Stimulated activated CD4-positive, alpha-beta T cell treated with anti-CD3 and anti-CD28 coated beads, Interleukin-4, amount 100 ng/mL, for 1 hour (primary cell): ENCODE measurements at regions not wholly inside any gene's neighbourhood (a gene's known extent, or its start where the extent isn't known, plus 50 kb on each side); places are given as distances from the start of the nearest gene placed in this dataset.

Experiments
- DNase-seq: peaks from one replicate; pipeline ENCODE4 v3.0.0-alpha.2; 2020

DNA sequence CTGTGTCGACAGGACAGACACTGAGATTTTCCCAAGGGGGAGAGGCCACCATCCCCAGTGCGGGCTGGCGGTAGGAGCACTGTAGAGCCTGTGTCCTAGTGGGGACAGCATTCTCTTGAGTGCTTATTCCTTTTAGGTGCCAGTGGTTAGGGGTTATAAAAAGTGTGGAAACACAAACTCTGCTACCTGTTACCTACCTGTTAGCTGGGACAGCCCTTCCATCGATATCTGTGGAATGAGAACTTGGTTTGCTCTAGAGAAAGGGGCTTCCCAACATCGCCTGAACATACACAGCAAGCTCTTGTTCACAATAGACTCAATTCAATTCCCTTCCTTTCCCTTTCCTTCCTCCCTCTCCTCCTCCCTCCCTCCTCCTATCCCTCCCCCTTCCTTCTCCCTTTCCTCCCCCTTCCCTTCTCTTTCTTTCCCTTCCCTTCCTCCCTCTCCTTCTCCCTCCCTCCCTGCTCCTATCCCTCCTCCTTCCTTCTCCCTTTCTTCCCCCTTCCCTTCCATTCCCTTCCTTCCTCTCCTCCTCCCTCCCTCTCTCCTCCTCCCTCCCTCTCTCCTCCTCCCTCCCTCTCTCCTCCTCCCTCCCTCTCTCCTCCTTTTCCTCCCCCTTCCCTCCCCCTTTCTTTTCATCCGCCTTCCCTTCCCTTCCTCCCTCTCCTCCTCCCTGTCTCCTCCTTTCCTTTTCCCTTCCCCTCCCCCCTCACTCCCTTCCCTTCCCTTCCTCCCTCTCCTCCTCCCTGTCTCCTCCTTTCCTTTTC lies 188.5 kb downstream of the URI1 start:
- no peak for DNase-seq

DNA sequence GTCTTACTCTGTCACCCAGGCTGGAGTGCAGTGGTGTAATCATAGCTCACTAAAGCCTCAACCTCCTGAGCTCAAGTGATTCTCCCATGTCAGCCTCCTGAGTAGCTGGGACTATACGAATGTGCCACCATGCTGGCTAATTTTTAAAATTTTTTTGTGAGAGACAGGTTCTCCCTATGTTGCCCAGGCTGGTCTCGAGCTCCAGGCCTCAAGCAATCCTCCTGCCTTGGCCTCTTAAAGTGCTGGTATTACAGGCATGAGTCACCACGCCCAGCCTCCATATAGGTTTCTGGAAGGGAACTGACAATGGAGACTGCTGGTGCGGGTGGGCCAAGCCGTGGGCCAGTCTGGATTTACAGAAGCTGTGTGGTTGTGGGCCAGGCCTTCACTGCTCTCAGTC lies 189.2 kb downstream of the URI1 start:
- DNase-seq = no peak

- DNase-seq = no peak
Observed at GRCh38 chr19:30131722-30132291, 189.8 kb downstream of the URI1 start.

DNA sequence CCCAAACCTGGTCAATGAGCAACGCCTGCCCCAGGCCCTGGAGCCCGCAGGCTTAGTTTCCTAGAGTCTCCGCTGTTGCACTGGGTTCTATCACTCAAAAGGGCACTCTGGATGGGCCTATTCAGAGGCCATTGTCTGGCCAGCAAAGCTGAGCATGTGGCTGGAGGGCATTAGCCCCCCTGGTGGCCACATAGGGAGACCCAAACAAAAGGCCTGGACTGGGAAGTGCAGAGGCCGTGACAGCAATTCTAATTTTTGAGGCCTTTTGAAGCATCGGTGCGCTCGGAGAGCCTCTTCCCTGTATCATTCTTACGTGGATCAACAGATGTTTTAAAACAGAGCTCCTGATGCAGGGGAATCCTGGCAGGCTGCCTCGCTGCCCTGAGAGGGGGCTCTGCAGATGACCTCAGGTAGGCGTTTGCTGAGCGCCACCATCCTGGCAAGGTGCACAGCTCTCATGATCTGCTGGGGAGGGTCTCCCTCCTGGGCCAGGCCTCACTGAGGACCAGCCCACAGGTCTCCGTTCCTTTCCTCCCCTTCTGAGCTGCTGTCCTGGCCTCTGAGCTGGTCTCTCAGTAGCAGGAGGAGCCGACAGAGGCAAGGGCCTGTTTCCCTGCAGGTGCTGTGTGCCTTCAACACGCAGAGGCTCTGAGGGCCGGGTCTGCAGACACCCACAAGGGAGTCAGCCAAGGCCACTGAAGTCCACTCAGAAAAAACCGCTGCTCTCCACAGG lies 190.5 kb downstream of the URI1 start:
- no peak for DNase-seq

DNA sequence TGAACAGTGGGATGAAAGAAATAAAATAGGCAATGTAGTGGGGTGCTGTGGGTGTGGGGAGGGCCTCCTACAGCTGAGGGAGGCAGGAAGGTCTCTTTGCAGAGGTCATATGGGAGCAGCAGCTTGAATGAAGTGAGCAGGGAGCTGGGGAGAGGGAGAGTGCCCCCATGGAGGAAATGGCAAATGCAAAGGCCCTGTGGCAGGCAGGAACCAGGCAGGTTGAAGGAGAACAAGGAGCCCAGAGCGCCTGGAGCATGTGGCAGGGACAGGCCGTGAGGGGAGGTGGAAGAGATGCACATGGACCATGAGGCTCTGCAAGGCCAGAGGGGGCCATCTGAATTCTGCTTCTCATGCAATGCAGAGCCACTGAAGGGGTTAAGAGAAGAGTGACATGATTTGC lies 191.8 kb downstream of the URI1 start:
- no peak for DNase-seq

GRCh38 chr19:30135093-30135757 lies 193.2 kb downstream of the URI1 start:
- no peak for DNase-seq

GRCh38 chr19:30135797-30136196 lies 193.8 kb downstream of the URI1 start:
- DNase-seq = no peak

- DNase-seq = no peak
Observed at GRCh38 chr19:30136611-30137195, 194.7 kb downstream of the URI1 start.

GRCh38 chr19:30137747-30138146 lies 195.7 kb downstream of the URI1 start:
- no peak for DNase-seq

GRCh38 chr19:30144242-30144758 lies 202.3 kb downstream of the URI1 start:
- DNase-seq = no peak

- DNase-seq = no peak
Observed at GRCh38 chr19:30144802-30145201, 202.8 kb downstream of the URI1 start.

- no peak for DNase-seq
Observed at GRCh38 chr19:30145467-30145866, 203.4 kb downstream of the URI1 start.

GRCh38 chr19:30146346-30146745 lies 204.3 kb downstream of the URI1 start:
- DNase-seq = no peak

GRCh38 chr19:30148039-30148790 lies 206.2 kb downstream of the URI1 start:
- no peak for DNase-seq

GRCh38 chr19:30148803-30149202 lies 206.8 kb downstream of the URI1 start:
- no peak for DNase-seq

DNA sequence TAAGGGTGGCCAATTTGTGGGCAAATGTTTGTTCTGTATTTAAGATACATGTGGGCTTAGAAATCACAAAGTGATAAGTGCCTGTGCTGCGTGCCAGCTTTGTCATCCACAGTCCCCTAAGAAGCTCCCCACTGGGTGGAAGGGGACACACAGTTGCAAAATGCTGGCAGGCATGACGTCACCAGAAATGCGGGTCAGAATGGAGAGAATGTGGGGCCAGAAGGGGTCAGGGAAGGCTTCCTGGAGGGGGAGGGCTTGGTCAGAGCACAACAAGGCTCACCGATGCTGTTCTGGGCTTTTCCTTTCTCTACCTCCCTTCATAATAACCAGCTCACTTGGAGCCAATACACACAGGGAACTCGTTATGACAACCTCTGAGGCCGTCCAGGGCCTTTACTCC lies 207.3 kb downstream of the URI1 start:
- DNase-seq = no peak

DNA sequence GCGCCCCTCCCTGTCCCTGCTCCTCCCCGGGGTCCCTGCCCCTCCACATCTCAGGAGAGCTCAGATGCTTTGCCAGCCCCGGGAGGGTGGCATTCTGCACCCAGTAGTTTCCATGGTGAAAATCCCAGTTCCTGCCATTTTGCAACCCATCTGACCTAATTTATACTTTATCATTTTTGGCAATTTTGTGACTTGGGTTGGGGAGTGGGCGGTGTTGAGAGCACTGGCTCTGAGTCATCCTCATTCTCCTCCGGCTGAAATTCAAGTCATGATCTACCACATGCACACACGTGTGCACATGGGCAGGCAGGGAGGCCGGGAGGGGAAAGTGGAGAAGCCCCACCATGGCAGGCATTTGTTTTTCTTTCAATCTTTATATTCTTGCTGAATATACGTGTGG lies 208.6 kb downstream of the URI1 start:
- no peak for DNase-seq

GRCh38 chr19:30151081-30151480 lies 209.0 kb downstream of the URI1 start:
- no peak for DNase-seq

GRCh38 chr19:30152510-30153291 lies 210.7 kb downstream of the URI1 start:
- no peak for DNase-seq

- no peak for DNase-seq
Observed at GRCh38 chr19:30153326-30154210, 211.5 kb downstream of the URI1 start.
